NCI-H1092 (cell line): ENCODE measurements at regions not wholly inside any gene's neighbourhood (a gene's known extent, or its start where the extent isn't known, plus 50 kb on each side); places are given as distances from the start of the nearest gene placed in this dataset.

ENCODE experiments used
- DNase-seq: peaks from one replicate; lab custom pipeline; 2025; lab: John Stamatoyannopoulos, UW

- DNase-seq, result no peak
These were observed 216.5 kb downstream of the BLID start for GRCh38 chr11:121899520-121899919.

- no peak for DNase-seq
These were observed 217.1 kb downstream of the BLID start for GRCh38 chr11:121898903-121899302.

- DNase-seq, result no peak
These were observed 220.1 kb downstream of the BLID start for GRCh38 chr11:121895919-121896318.

GRCh38 chr11:121894581-121894980, 221.4 kb downstream of the BLID start:
- DNase-seq, result no peak

- no peak for DNase-seq
These were observed 223.2 kb downstream of the BLID start for GRCh38 chr11:121892863-121893262.

GRCh38 chr11:121892131-121892681, 223.8 kb downstream of the BLID start:
- DNase-seq, result no peak

- DNase-seq, result no peak
These were observed 225.0 kb downstream of the BLID start for GRCh38 chr11:121890946-121891515.

GRCh38 chr11:121890377-121890776, 225.6 kb downstream of the BLID start:
- DNase-seq, result no peak

GRCh38 chr11:121889931-121890330, 226.1 kb downstream of the BLID start:
- DNase-seq, result no peak

GRCh38 chr11:121889186-121889585, 226.8 kb downstream of the BLID start:
- no peak for DNase-seq

GRCh38 chr11:121887976-121888557, 227.9 kb downstream of the BLID start:
- DNase-seq, result no peak

GRCh38 chr11:121887569-121887968, 228.4 kb downstream of the BLID start:
- no peak for DNase-seq

GRCh38 chr11:121886996-121887395, 229.0 kb downstream of the BLID start:
- no peak for DNase-seq

GRCh38 chr11:121886005-121886734, 229.8 kb downstream of the BLID start:
- no peak for DNase-seq

- no peak for DNase-seq
These were observed 231.4 kb downstream of the BLID start for GRCh38 chr11:121884626-121885025.

GRCh38 chr11:121881806-121882205, 234.2 kb downstream of the BLID start:
- DNase-seq, result no peak

GRCh38 chr11:121877152-121877551, 238.9 kb downstream of the BLID start:
- DNase-seq, result no peak

- DNase-seq, result no peak
These were observed 242.2 kb downstream of the BLID start for GRCh38 chr11:121873766-121874165.

GRCh38 chr11:121872356-121872755, 243.7 kb downstream of the BLID start:
- DNase-seq, result no peak

- no peak for DNase-seq
These were observed 245.6 kb downstream of the BLID start for GRCh38 chr11:121870206-121871045.

- no peak for DNase-seq
These were observed 246.5 kb downstream of the BLID start for GRCh38 chr11:121869478-121869877.

GRCh38 chr11:121866754-121867153, 249.3 kb downstream of the BLID start:
- DNase-seq, result no peak
